ENCODE measurements at regions not wholly inside any gene's neighbourhood (a gene's known extent, or its start where the extent isn't known, plus 50 kb on each side); places are given as distances from the start of the nearest gene placed in this dataset.

DNA sequence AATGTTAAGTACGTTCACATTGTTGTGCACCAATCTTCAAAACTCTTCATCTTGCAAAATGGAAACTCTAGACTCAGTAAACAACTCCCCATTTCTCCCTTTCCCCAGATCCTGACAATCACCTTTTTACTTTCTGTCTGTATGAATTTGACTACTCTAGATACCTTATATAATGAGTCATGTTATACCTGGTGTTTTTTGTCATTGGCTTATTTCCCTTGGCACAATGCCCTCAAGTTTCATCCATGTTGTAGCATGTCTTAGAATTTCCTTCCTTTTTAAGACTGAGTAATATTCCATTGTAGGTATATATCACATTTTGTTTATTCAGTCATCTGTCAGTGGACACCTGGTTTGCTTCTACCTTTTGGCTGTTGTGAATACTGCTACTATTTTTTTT is 399.5 kb downstream of the LMO4 start:
- ATAC-seq (no peak), DNase-seq (ENCODE audit: low spot score) (no peak)
- ChIA-PET CTCF (no interaction called here), POLR2A (no interaction called here)
- Mint-ChIP-seq H3K9me3 (peaks cover 22% of the 10 kb centered on the region), H3K4me3 (no peak overlapping the region), H3K27me3 (ENCODE audit: low read depth) (peaks cover 4% of the 10 kb centered on the region), H3K27ac (no peak overlapping the region), H3K4me1 (peaks cover 8% of the 10 kb centered on the region), H3K36me3 (peaks cover 9% of the 10 kb centered on the region)
- TF ChIP-seq, protein P1, sequence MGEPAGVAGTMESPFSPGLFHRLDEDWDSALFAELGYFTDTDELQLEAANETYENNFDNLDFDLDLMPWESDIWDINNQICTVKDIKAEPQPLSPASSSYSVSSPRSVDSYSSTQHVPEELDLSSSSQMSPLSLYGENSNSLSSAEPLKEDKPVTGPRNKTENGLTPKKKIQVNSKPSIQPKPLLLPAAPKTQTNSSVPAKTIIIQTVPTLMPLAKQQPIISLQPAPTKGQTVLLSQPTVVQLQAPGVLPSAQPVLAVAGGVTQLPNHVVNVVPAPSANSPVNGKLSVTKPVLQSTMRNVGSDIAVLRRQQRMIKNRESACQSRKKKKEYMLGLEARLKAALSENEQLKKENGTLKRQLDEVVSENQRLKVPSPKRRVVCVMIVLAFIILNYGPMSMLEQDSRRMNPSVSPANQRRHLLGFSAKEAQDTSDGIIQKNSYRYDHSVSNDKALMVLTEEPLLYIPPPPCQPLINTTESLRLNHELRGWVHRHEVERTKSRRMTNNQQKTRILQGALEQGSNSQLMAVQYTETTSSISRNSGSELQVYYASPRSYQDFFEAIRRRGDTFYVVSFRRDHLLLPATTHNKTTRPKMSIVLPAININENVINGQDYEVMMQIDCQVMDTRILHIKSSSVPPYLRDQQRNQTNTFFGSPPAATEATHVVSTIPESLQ (CRISPR knock-in tag; IDR thresholded peaks at IDR 0.05), result no peak
- TF ChIP-seq, protein P2, sequence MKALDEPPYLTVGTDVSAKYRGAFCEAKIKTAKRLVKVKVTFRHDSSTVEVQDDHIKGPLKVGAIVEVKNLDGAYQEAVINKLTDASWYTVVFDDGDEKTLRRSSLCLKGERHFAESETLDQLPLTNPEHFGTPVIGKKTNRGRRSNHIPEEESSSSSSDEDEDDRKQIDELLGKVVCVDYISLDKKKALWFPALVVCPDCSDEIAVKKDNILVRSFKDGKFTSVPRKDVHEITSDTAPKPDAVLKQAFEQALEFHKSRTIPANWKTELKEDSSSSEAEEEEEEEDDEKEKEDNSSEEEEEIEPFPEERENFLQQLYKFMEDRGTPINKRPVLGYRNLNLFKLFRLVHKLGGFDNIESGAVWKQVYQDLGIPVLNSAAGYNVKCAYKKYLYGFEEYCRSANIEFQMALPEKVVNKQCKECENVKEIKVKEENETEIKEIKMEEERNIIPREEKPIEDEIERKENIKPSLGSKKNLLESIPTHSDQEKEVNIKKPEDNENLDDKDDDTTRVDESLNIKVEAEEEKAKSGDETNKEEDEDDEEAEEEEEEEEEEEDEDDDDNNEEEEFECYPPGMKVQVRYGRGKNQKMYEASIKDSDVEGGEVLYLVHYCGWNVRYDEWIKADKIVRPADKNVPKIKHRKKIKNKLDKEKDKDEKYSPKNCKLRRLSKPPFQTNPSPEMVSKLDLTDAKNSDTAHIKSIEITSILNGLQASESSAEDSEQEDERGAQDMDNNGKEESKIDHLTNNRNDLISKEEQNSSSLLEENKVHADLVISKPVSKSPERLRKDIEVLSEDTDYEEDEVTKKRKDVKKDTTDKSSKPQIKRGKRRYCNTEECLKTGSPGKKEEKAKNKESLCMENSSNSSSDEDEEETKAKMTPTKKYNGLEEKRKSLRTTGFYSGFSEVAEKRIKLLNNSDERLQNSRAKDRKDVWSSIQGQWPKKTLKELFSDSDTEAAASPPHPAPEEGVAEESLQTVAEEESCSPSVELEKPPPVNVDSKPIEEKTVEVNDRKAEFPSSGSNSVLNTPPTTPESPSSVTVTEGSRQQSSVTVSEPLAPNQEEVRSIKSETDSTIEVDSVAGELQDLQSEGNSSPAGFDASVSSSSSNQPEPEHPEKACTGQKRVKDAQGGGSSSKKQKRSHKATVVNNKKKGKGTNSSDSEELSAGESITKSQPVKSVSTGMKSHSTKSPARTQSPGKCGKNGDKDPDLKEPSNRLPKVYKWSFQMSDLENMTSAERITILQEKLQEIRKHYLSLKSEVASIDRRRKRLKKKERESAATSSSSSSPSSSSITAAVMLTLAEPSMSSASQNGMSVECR (CRISPR knock-in tag; IDR thresholded peaks at IDR 0.05; ENCODE audit: borderline replicate concordance), result no peak
- TF ChIP-seq ZBTB21 (CRISPR knock-in tag; IDR thresholded peaks at IDR 0.05; ENCODE audit: borderline replicate concordance) (no peak), EMX1 (CRISPR knock-in tag; IDR thresholded peaks at IDR 0.05) (no peak), MYBL2 (CRISPR knock-in tag; IDR thresholded peaks at IDR 0.05) (no peak), GRHL2 (CRISPR knock-in tag; IDR thresholded peaks at IDR 0.05; ENCODE audit: insufficient replicate concordance, severe bottlenecking) (no peak), NFATC4 (CRISPR knock-in tag; IDR thresholded peaks at IDR 0.05) (no peak), NR3C1 (CRISPR knock-in tag; conservative IDR thresholded peaks at IDR 0.05; ENCODE audit: low read depth) (no peak), FOXJ3 (CRISPR knock-in tag; IDR thresholded peaks at IDR 0.05; ENCODE audit: borderline replicate concordance) (no peak), ESRRA (CRISPR knock-in tag; IDR thresholded peaks at IDR 0.05; ENCODE audit: borderline replicate concordance) (no peak), RORB (CRISPR knock-in tag; IDR thresholded peaks at IDR 0.05) (no peak), ETV6 (CRISPR knock-in tag; IDR thresholded peaks at IDR 0.05) (no peak), SMAD3 (CRISPR knock-in tag; IDR thresholded peaks at IDR 0.05; ENCODE audit: borderline replicate concordance) (no peak), HMGA2 (CRISPR knock-in tag; IDR thresholded peaks at IDR 0.05) (no peak), NR1H2 (CRISPR knock-in tag; IDR thresholded peaks at IDR 0.05) (no peak)
- TF ChIP-seq, protein P3, sequence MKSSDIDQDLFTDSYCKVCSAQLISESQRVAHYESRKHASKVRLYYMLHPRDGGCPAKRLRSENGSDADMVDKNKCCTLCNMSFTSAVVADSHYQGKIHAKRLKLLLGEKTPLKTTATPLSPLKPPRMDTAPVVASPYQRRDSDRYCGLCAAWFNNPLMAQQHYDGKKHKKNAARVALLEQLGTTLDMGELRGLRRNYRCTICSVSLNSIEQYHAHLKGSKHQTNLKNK (CRISPR knock-in tag; IDR thresholded peaks at IDR 0.05), result no peak
- TF ChIP-seq, protein P4, sequence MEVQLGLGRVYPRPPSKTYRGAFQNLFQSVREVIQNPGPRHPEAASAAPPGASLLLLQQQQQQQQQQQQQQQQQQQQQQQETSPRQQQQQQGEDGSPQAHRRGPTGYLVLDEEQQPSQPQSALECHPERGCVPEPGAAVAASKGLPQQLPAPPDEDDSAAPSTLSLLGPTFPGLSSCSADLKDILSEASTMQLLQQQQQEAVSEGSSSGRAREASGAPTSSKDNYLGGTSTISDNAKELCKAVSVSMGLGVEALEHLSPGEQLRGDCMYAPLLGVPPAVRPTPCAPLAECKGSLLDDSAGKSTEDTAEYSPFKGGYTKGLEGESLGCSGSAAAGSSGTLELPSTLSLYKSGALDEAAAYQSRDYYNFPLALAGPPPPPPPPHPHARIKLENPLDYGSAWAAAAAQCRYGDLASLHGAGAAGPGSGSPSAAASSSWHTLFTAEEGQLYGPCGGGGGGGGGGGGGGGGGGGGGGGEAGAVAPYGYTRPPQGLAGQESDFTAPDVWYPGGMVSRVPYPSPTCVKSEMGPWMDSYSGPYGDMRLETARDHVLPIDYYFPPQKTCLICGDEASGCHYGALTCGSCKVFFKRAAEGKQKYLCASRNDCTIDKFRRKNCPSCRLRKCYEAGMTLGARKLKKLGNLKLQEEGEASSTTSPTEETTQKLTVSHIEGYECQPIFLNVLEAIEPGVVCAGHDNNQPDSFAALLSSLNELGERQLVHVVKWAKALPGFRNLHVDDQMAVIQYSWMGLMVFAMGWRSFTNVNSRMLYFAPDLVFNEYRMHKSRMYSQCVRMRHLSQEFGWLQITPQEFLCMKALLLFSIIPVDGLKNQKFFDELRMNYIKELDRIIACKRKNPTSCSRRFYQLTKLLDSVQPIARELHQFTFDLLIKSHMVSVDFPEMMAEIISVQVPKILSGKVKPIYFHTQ (CRISPR knock-in tag; IDR thresholded peaks at IDR 0.05), result no peak
- TF ChIP-seq, protein P5, sequence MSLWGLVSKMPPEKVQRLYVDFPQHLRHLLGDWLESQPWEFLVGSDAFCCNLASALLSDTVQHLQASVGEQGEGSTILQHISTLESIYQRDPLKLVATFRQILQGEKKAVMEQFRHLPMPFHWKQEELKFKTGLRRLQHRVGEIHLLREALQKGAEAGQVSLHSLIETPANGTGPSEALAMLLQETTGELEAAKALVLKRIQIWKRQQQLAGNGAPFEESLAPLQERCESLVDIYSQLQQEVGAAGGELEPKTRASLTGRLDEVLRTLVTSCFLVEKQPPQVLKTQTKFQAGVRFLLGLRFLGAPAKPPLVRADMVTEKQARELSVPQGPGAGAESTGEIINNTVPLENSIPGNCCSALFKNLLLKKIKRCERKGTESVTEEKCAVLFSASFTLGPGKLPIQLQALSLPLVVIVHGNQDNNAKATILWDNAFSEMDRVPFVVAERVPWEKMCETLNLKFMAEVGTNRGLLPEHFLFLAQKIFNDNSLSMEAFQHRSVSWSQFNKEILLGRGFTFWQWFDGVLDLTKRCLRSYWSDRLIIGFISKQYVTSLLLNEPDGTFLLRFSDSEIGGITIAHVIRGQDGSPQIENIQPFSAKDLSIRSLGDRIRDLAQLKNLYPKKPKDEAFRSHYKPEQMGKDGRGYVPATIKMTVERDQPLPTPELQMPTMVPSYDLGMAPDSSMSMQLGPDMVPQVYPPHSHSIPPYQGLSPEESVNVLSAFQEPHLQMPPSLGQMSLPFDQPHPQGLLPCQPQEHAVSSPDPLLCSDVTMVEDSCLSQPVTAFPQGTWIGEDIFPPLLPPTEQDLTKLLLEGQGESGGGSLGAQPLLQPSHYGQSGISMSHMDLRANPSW (CRISPR knock-in tag; conservative IDR thresholded peaks at IDR 0.05; ENCODE audit: low read depth), result no peak
